GM19467 (cell line): ENCODE measurements at regions not wholly inside any gene's neighbourhood (a gene's known extent, or its start where the extent isn't known, plus 50 kb on each side); places are given as distances from the start of the nearest gene placed in this dataset.
"Not testable (repeated sequence)": the region's sequence is repeated elsewhere in the genome, so short reads cannot be mapped to it uniquely, and the experiment has no call there.

Experiments
- ATAC-seq: cut with Tn5 transposase; IDR thresholded peaks from one replicate; pipeline ENCODE4 v1.9.1; 2021; ENCODE audit warnings: mild to moderate bottlenecking, moderate library complexity; ENCODE audit not compliant: unreplicated experiment

DNA sequence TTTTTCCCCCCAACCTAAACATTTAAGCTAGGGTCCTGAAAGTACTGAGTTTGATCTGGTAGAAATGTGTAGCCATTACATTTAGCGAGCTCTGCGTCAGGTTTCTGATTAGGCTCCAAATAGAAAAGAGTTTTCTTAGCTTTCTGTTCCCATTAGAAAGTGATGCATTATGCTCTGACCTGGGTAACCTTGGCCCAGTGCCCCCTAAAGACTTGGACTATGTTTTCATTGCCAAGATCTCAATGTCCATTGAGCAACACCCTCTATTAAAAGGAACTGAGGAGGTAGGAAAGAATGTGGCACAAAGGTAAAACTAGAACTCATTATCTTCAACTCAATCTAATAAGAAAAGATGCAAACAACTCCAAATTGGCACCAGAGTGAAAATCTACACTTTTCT, 358.9 kb upstream of the PCSK5 start:
- ATAC-seq: no peak

DNA sequence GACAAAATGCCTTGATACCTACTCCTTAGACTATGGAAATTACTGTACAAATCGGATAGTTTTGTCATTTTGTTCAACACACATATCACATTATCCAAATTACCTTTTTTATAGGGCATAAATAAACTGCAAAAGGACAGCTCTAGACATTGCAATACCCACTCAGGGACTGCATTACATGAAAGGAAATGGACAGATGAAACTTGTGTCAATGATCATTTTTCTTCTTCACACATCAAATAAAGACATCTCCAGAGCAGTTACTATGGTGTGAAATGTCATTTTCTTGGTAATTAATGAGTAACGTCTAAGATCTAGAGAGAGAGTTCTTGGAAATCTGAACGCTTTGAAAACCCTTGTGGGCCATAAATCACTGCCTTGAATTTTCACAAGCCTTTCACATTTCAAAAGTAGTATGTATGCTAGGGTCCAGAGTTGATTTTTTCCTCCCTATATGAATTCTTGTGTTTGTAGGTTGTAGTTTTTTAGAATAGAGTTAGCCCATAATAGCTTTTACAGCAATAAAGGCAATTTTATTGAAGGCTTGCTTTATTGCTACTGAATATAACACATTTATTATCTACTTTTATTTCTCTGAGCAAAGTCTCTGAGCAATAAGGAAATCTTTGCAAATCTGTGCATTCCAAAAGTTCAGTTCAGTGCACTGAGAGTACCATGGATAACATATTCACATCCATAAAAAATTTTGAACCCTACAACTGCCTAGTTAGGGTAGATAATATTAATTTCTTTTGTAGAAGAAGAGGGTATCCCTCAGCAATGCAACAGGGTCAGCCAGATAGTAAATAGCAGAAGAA, 358.0 kb upstream of the PCSK5 start:
- no peak for ATAC-seq

DNA sequence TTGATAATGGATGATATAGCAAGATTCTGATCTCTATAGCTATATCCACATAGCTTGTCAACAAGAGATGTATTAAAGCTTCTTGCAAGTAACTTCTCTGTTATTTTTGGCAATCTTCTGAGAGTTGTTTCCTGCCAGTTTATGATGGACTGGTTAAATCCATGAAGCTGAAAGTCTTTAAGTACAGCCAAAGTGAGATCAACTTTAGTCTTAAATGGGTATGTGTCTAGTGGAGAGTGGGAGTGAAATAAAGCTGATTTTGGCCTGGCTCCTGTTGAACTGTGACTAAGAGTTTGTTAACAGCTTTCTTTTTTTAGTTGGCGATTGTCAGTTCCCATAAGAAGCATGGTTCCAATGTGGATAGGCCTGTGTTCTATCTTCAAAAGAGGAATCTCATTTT, 350.9 kb upstream of the PCSK5 start:
- ATAC-seq: no peak

DNA sequence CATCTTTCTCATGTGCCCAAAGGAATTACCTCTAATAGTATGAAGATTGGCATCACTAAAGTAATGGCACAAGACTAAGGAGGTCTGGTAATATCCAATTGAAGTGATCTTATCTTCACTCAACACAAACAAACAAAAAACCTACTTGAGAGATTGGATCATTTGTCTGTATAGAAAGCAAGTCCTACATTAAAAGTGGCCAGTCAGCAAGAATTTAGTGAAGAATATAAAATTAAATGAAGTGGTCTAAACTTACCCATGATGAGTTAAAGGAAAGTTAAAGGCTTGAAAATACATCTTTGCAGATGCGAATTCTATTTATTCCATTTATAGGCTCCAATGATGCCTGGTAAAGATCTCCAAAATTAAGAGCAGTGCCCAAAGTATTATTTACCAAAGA, 350.3 kb upstream of the PCSK5 start:
- no peak for ATAC-seq

DNA sequence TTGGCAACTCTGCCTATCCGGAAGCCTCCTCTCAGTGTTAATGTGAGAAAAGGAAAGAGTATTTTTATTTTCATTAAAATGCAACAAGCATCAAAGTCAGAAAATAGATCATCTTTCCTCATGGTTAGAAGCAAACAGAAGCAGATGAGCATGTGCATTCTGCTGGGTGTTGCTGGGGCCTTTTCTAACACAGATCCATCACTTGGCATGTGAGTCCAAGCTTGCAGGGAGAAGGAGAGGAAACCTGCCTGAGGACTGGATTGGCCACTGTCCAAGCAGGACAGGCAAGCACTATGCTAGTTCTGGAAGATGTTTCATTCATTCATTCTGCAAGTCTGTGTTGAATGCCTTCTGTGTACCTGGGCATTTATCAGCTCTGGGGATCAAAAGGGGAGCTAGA, 348.7 kb upstream of the PCSK5 start:
- no peak for ATAC-seq

DNA sequence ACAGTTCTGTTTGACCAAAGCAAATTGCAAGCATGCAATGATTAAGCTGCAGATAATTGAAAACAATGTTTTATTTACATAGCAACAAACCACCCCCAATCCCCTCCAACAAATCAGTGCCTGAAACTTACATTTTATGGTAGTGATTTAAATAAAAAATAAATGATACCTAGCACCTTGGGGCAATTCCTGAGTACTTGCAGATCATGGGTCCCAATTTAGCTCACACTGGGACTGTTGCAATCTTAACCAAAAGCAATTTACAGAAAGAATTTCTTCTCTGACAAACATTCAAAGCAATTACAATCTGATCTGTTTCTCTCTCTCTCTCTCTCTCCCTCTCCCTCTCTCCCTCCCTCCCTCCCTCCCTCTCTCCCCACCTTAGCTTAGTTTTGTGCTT, 345.7 kb upstream of the PCSK5 start:
- no peak for ATAC-seq

DNA sequence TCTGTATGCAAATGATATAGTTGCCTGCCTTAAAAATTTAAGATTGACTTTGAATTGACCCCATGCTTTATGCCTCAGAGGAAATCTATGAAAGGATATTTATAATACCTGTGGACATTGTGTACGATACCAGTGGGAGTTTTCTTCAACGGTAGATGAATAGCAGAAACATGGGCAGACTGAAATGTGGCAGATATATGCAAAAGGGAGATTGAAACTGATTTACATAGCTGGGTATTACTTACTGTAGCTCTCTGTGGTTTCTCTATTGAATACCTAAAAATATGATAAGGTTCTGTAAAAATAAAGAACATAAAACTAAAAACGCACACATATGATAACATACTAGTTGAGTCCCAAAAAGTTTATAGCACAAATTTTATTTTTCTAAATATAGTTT, 345.2 kb upstream of the PCSK5 start:
- no peak for ATAC-seq

DNA sequence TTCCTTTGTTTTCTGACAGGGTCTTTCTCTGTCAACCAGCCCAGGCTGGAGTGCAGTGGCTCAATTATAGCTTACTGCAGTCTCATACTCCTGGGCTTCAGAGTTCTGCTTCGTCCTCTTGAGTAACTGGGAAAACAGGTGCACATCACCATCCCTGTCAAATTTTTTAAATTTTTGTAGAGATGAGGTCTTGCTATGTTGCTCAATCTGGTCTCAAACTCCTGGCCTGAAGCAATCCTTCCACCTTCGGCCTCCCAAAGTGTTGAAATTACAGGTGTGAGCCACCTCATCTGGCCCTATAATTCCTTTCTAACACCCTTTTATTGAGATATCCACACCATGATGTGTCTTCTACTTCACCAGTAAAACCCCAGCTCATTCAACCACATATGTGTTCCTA, 341.6 kb upstream of the PCSK5 start:
- no peak for ATAC-seq

DNA sequence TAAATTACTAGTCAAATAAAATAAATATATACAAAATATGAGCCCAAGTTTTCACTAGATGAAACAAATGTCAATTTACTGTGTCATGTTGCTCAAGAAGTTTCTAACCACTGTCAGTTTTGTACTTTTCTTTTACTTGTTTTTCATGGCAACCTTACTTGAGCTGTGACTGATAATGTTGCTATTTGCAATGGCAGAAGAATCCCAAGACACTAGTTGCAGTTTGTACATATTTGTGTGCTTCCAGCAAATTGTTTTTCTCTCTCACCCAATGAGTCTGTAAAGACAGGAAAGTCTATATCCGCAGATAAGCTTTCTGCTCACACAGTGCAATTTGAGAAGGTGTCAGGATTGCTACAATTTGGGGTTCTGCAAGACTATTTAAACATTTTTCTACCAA, 338.6 kb upstream of the PCSK5 start:
- ATAC-seq: no peak

DNA sequence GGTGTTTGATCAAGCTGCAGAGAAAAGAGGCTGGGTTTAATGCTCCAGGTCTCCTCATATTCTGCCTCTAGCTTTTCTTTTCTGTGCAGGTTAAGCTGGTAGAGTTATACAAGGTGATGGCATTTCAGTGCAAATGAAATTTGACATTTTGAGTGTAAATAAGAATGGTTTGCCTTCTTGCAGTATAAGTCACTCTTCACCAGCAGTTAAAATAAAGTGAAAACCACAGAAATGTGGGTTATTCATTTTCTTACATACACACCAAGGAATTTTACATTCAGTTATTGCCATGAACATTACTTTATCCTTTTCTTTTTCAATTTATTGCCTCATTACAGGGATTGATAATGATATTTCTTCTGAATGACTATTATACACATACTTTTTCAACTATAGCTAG, 337.5 kb upstream of the PCSK5 start:
- ATAC-seq: no peak

DNA sequence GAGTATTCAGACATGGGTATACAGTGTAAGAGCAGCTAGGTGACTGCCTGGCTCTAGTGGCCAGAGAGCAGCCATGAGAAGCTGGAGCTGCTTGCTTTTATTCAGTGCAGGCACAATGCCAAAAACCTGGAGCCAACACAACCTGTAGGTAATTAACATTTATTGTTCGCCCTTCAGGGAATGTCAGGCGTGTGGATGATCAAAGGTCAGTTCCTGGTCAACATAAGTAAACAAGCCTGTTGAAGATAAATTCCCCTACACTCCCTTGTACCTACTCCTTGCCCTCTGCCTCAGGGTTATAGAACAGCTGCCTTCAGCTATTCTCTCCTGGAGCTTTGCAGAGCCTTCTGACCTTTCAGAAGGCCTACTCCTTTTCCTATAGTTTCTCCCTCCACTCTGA, 323.7 kb upstream of the PCSK5 start:
- not testable (repeated sequence) for ATAC-seq

DNA sequence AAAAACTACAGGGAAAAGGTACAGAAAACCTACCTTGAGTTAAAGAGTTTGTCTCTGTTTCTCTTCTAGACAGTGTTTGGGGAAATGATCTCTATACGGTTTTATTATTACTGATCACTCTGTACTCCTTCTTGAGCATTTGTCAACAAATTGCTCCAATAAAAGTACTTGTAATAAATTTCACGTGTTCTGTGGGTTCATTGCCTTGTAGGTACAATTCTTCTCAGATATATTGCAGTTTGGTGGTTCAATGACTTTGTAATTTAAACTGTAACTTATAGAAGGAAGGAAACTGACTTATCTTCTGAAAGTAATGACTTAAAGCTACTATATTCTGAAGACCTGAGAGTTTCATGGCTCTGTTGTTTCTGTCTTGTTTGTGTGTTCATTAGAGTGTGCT, 319.9 kb upstream of the PCSK5 start:
- ATAC-seq: no peak

DNA sequence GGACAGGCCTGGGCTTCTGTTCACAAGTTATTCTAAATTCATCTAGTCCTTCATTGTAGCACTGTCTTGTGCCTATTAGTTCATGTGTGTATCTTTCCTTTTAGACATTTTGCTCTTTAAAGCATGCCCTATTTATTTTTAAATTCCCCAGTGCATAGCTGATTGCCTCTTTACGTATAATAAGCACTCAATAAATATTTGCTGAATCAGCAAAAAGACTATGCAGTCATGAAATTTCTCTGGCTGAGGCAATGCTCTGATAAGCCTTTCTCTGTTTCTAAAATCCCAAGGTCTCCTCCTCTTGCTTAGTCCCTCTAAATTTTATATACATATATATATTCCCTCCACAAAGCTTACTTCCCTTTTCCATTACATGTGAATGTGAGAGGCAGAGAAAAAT, 315.9 kb upstream of the PCSK5 start:
- ATAC-seq: no peak

DNA sequence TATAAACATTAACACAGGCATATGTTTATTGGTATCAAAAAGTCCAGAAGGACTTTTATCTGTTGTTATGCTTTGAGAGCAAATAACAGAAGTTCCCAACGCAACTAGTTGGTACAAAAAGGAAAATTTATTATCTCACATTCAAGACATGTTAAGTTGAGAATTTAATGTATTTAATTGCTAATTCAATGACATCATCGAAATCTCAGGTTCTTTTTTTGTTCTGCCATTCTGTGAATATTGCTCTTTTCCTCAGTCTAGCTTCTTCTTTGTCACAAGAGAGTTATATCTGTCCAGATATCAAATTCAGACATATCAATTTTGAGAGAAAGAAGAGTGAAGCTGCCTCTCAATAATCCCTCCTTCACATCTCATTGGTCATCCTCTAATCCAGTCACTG, 307.6 kb upstream of the PCSK5 start:
- ATAC-seq: no peak

DNA sequence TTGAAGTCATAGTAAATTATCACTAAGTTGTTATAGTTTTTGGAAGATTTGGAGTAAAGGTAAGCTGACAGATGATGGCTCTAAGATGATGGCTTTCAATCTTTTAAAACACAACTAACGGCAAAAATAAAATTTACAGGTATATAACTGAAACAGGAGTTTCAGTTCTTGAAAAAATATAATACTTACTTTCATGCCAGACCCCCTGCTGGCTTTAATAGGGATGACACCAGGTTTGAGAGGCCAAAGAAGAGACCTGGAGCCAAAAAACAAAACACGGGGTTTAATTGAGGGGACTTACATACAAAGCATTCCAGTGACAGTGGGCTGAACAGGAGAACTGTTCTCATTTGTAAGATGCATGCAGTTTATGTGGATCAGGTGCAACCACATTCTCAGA, 301.7 kb upstream of the PCSK5 start:
- ATAC-seq: no peak

DNA sequence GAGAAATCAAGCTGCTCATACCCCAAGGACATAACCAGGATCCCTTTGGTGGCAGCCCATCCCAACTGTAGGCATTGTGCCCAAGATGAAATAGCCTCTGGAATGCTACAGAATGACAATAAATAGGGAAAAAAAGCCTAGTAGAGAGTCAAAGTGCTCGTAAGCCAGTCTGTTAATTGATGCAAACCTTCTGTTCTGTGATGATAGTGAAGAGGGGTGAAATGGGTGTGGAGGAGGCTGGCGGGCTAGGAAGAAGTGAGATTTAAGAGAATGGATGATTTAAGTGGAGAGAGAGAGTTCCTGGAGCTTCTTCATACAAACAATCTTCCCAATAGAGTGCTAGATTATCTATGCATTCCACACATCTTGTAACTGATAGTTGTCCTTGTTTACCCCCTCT, 301.0 kb upstream of the PCSK5 start:
- no peak for ATAC-seq

DNA sequence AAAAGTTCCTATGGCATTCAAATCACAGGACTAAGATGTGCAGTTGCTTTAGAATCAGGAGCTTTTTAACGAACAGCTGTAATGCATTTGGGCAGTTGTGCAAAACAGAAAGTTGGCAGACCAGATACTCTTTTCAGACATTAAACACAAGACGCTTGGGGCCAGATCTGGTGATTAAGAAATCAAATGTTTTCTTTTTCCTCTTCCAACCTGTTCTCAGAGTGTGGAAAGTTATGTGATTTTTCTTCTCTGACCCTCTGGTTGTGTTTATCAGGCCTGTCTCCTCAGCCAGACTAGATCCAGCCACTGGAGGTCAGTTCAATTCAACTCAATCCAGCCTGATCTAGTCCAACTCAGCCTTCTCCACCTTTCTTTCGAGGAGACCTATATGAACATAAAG, 298.5 kb upstream of the PCSK5 start:
- ATAC-seq: no peak

DNA sequence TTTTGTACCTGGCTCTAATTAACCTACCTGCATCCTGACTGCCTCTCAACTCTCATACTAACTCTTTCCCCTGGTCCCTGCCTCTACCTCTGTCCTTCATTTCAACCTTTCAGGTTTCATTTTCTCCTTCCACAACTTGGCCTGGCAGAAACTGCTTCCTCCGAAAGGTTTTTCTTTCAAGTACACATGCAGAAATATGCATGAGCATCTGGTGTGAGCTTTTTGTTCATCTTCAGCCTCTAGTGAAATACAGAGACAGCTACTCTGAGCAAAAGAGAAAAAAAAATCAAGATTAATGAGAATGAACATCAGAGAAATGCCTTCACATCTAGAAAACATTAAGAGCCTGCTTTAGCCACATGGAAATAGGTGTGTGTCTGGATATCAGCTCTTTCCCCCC, 297.9 kb upstream of the PCSK5 start:
- no peak for ATAC-seq

DNA sequence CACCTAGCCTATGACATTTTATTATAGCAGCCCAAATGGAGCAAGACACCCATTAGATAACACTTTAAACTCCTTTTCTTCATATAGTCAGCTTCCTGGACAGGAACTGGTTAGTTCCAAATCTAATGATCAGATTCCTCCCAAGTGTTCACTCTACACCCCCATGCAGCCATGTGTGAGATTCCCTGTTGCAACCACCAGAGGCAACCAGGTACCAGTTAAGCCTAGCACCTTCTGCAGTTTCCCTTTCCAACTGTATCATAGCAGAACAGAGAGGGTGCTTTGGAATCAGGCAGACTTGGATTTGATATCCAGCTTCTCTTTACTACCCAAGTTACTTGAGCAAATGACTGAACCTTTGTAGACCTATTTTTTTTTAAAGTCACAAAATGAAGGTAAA, 296.6 kb upstream of the PCSK5 start:
- ATAC-seq: no peak

DNA sequence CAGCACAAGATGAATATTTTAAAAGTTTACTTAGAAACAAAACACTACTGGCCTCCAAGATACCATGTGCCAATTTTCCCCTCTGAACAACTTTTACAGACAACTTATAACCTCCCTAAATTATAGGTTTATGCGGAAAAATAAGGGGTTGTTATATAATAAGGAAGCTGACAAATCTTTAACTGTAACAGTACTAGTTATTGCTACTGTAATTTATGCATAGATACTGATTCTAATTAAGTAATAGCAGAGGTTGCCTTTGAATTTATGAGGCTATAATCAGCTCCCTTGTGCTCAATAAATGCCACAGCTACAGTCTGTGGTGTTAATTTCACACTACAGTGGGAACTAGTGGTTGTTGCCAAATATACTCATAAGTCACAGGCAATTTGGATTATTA, 291.3 kb upstream of the PCSK5 start:
- no peak for ATAC-seq

DNA sequence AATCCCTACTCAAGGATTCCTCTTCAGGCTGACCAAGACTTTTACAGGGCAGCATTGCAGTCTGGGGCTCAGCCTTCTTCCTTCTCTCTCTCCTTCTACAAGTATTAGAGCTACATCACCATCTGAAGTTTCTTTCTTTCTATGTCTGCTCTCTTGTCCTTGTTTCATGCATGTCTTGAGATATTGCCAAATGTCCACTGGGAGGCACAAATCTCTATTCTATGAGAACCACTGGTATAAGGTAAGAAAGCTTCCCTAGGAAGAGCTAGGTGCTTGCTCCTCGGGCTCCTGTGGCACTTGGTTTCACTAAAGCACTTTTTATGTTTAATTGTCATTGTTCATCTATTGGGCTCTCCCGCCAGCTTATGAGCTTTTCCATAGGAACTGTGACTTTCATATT, 289.2 kb upstream of the PCSK5 start:
- no peak for ATAC-seq

DNA sequence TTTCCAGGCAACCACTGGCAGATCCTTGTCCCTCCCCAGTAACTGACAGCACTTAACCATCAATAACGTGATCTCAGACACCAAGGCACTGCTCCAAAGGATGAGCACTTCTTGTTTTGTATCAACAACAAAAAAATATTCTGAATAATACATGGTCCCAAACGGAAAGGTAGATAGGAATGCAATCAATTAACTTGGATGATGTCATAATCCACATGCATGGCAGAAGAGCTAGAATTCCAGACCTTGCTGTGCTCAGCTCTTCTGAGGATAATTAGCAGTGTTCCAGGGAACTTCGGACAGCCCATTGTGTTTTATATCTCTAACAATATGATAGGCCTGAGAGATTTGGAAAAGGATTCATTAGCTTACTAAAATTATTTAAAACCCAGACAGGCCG, 288.4 kb upstream of the PCSK5 start:
- no peak for ATAC-seq

DNA sequence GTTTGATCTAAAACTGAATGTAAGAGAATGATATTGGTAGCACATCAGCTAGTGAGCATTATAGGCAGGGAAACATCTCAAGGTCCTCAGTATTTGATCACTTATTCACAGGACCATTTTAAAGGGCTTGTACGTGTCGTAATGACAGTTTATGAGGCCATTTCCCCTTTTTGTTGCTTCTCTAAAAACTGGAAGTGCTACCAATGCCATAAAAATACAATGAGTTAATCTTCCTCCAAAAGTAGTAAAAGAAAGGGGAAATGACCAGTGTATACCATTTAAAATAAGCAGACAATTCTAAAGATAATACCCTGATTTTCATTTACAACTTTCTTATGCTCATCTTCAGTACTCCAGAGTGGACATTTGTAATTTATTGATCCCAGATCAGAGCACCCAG, 285.8 kb upstream of the PCSK5 start:
- ATAC-seq: no peak
